Right lobe of liver (tissue), 4 donors: ENCODE measurements at regions not wholly inside any gene's neighbourhood (a gene's known extent, or its start where the extent isn't known, plus 50 kb on each side); places are given as distances from the start of the nearest gene placed in this dataset.

Experiments used
- CTCF ChIP-seq, 4 donors: fragments of 200-600 bp in 3 of 4; fragments of 450-650 bp in 1 of 4; IDR thresholded peaks; one replicate each; pipeline versions ENCODE4 v1.5.1 to v1.8.0; 2016 to 2022; ENCODE audit warnings: antibody characterized with exemption in 4 of 4, mild to moderate bottlenecking in 2 of 4
- POLR2A ChIP-seq: fragments of 450-650 bp; IDR thresholded peaks from one replicate; pipeline ENCODE4 v1.6.1; 2017; ENCODE audit warnings: antibody characterized with exemption, mild to moderate bottlenecking
- donor health status: DM: no; HTN: no; CAD: no.
- donor health status: DM: no; HTN: no; CAD: no.
- donor health status: DM: no; HTN: yes; CAD: no.

GRCh38 chrX:155744534-155744933 lies 131.8 kb upstream of the TMLHE start:
- TF ChIP-seq CTCF (IDR thresholded peaks at IDR 0.05): no peak
- TF ChIP-seq POLR2A: no peak
